MM.1S (cell line): ENCODE measurements at regions not wholly inside any gene's neighbourhood (a gene's known extent, or its start where the extent isn't known, plus 50 kb on each side); places are given as distances from the start of the nearest gene placed in this dataset.

Experiments used
- CTCF ChIP-seq: fragments of 300-600 bp; sonication (generic); IDR thresholded peaks from 2 replicates; pipeline ENCODE4 v1.5.1; 2016; ENCODE audit warnings: antibody characterized with exemption, low read length, mixed read lengths
- EZH2 ChIP-seq: fragments of 300-600 bp; sonication (generic); optimal IDR thresholded peaks from 2 replicates; pipeline ENCODE3; 2017; ENCODE audit warnings: low read depth, mild to moderate bottlenecking, antibody characterized with exemption, low read length, mixed read lengths
- EZH2phosphoT487 ChIP-seq: fragments of 300-600 bp; sonication (generic); IDR thresholded peaks from 2 replicates; pipeline ENCODE4 v1.6.1; 2018; ENCODE audit warnings: antibody characterized with exemption, low read length

DNA sequence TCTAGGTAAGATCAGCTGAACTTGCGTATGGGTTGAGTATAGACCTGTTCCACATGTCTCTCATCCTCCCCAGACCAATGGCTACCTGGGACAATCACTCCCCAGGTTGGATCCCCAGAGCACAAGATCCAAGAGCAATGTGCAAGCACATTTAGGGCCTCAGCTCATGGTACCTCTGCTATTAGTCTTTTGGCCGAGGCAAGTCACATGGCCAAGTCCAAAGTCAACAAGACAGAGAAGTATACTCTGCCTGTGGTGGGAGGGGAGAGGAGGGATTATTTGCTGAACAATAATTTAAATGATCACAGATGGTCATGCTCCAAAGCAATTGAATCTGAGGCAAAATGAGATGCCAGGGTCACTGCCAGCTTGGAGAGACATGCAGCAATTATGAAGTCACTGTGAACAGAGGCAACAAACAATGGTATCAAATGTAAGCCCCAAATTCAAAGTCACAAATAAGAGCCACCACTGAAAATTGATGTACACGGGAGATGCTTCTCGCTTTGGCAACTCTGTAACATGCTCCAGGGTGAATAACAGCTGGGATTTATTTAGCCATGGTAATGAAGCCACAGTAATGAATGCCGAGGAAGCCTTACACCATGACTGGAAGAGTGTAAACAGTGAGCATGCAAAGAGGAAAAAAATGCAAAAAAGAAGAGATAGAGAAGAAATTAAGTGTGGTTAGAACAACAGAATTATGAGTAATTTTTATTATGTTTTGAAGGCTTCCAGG is 149.1 kb downstream of the ZNF281 start:
- TF ChIP-seq CTCF (no peak), EZH2 (no peak), EZH2phosphoT487 (no peak)
